LNCAP (cell line): ENCODE measurements at regions not wholly inside any gene's neighbourhood (a gene's known extent, or its start where the extent isn't known, plus 50 kb on each side); places are given as distances from the start of the nearest gene placed in this dataset.

Experiments
- TF ChIP-seq, protein P1 (sequence below): fragments of 450-650 bp; IDR thresholded peaks from 2 replicates; pipeline ENCODE4 v1.5.1; 2017; ENCODE audit warnings: mild to moderate bottlenecking

DNA sequence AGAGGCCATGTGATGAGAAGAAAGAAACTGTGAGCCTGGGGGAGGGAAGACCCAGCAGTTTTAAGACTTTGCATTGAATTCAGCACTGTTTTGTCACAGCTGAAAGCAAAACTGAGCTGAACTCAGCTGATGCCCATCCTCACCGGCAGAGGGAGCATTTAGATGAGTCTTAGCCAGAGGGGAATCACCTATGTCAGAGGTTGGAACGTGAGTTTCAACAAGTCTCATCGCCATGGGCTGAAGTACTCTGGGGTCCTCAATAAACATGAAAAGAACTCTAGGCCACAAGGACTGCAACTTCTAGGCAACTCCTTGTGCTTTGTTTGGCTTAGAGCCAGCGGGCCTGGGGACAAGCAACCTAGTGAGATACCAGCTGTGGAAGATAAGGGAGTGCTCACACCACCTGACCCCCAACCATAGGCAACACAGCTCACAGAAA is 324.5 kb downstream of the TBL1XR1 start:
- TF ChIP-seq, protein P1, sequence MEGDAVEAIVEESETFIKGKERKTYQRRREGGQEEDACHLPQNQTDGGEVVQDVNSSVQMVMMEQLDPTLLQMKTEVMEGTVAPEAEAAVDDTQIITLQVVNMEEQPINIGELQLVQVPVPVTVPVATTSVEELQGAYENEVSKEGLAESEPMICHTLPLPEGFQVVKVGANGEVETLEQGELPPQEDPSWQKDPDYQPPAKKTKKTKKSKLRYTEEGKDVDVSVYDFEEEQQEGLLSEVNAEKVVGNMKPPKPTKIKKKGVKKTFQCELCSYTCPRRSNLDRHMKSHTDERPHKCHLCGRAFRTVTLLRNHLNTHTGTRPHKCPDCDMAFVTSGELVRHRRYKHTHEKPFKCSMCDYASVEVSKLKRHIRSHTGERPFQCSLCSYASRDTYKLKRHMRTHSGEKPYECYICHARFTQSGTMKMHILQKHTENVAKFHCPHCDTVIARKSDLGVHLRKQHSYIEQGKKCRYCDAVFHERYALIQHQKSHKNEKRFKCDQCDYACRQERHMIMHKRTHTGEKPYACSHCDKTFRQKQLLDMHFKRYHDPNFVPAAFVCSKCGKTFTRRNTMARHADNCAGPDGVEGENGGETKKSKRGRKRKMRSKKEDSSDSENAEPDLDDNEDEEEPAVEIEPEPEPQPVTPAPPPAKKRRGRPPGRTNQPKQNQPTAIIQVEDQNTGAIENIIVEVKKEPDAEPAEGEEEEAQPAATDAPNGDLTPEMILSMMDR, result peak; percentile 85

DNA sequence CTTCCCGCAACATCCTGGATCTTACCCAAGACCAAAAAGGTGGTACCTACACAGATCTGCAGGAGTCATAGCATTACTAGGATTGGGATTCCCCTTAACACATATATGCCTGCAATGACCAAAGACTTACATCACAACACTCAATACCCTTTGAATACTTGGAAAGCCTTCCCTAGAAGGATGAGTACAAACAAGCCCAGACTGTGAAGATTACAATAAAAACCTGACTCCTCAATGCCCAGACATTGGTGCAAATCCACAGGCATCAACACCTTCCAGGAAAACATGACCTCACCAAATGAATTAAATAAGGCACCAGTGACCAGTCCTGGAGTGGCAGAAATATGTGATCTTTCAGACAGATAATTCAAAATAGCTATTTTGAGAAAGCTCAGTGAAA is 326.8 kb downstream of the TBL1XR1 start:
- TF ChIP-seq, protein P1, result no peak

DNA sequence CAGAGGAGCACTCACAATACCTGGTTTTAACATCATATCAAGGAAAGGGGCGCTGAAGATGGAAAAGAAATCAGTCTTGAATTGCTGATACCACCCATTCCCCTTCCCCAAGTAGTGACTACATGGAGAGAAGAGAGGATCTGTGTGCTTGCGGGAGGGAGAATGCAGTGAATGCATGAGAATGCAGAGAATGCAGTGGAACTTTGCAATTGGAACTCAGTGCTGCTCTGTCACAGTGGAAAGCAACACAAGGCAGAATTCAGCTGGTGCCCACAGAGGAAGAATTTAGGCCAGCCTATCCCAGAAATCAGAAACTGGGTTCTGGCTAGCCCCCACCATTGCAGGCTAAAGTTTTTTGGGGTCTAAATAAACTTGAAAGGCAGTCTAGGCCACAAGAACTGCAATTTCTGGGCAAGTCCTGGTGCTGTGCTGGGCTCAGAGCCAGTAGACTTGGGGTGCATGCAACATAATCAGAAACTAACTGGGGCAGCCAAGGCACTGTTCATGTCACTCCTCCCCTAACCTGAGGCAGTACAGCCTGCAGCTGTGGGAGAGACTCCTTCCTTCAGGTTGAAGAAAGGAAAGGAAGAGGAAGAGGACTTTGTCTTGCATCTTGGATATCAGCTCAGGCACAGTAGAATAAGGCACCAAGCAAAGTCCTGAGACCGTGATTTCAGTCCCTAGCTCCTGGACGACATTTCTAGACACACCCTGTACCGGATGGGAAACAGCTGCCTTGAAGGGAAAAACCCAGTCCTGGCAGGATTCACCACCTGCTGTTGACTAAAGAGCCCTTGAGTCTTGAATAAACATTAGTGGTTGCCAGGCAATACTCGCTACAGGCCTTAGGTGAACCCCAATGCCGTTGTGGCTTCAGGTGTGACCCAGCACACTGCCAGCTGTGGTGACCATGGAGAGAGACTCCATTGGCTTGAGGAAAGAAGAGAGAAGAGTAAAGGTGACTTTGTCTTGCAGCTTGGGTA is 329.3 kb downstream of the TBL1XR1 start:
- TF ChIP-seq, protein P1, result no peak

DNA sequence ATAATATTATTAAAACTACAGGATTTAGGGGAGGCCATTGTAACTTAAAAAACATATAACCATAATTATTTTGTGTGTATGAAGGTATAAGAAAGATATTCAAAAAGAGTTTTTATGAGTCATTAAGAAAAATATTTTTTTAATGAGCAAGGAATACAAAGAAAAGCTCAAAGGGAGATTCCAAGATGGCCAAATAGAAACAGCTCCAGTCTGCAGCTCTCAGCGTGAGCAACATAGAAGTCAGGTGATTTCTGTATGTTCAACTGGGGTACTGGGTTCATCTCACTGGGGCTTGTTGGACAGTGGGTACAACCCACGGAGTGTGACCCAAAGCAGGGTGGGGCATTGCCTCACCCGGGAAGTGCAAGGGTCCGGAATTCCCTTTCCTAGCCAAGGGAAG is 336.1 kb downstream of the TBL1XR1 start:
- TF ChIP-seq, protein P1, result no peak

DNA sequence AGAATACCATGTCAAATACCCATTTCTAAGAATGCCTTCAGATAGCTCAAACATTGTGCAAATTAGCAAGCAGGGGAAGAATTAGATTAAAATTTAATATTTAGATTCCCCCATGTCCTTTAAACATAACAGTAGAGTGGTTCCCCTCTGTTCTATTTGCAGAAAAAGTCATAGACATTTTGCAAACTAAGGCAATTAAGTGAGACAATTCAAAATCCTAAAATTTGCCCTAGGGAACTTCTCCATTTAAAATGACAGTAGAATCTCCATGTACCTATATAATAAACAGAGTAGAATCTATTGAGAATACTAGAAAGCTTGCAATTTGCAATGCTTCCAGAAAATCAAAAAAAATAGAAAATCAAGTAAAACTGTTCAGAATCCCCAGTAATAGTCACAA is 340.6 kb downstream of the TBL1XR1 start:
- TF ChIP-seq, protein P1, result no peak

DNA sequence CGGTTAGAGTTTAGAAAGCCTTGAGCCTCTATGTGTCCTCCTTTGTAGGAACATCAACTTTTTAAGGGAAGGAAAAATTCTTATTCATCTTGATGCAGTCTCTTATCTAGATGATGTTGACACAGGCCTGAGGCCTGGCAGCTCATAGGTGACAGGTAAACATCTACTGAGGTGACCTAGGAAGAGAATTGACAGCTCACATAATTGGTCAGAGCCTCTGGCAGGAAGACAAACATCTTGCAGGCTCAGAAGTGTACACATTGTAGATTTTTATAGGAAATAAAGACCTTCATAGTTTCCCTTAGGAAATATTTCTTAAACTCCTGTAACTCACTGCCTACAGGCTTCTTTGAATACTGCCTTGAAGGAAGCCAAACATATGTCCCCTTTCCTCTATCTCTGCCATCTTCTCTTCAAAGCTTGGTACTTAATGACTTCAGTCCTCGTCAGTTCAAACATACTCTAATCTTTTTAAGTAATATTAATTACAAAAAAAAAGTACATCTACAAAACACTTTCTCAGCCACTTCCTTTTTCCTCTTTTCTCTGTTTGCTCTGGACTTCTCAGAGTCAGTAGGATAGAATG is 341.3 kb downstream of the TBL1XR1 start:
- TF ChIP-seq, protein P1, result no peak

DNA sequence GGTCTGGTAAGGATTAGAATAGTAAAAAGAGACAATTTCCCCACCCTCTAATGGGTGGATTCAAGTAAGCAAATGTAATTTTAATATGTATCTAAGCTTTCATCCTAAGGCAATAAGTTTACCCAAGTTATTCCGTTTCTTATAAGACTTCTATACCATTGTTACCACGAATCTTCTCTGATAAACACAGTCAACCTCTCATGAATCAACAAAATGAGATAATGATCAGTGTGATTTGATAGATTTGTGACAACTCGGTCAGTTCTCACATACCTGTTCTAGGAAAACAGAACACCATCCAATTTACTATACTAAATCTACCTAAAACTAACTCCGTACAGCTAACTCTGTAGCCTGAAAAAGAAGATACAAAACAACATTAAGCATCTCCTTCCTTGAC is 342.1 kb downstream of the TBL1XR1 start:
- TF ChIP-seq, protein P1, result no peak
